Skeletal muscle satellite cell (primary cell): ENCODE measurements at regions not wholly inside any gene's neighbourhood (a gene's known extent, or its start where the extent isn't known, plus 50 kb on each side); places are given as distances from the start of the nearest gene placed in this dataset.

Experiments used
- H3K27me3 ChIP-seq: 2 replicates; pipeline ENCODE4 v1.7.0; 2013; ENCODE audit warnings: low read length; ENCODE audit not compliant: control insufficient read depth, insufficient read depth
- H3K36me3 ChIP-seq: 2 replicates; pipeline ENCODE4 v1.7.0; 2013; ENCODE audit warnings: mild to moderate bottlenecking, control low read depth, low read length; ENCODE audit not compliant: insufficient read depth
- H3K4me1 ChIP-seq: 2 replicates; pipeline ENCODE4 v1.7.0; 2013; ENCODE audit warnings: low read length; ENCODE audit not compliant: control insufficient read depth, insufficient read depth
- H3K4me2 ChIP-seq: 2 replicates; pipeline ENCODE4 v1.7.0; 2013; ENCODE audit warnings: mild to moderate bottlenecking, low read length
- H3K4me3 ChIP-seq: 2 replicates; pipeline ENCODE4 v1.7.0; 2013; ENCODE audit warnings: low read length
- H3K9ac ChIP-seq: 2 replicates; pipeline ENCODE4 v1.7.0; 2013; ENCODE audit warnings: mild to moderate bottlenecking, low read depth, low read length, moderate library complexity
- H3K9me3 ChIP-seq: replicated peaks from 2 replicates; pipeline ENCODE4 v1.7.0; 2013; ENCODE audit warnings: mild to moderate bottlenecking, control low read depth, low read length

GRCh38 chr18:22505141-22505591 lies 87.5 kb upstream of the CTAGE1 start:
- Histone ChIP-seq H3K4me1 (no peaks in the 10 kb centered on the region), H3K9me3 (no peaks in the 10 kb centered on the region), H3K4me3 (no peak overlapping the region), H3K27me3 (no peaks in the 10 kb centered on the region), H3K9ac (no peak overlapping the region), H3K36me3 (no peaks in the 10 kb centered on the region), H3K4me2 (no peak overlapping the region)

- H3K9me3 ChIP-seq, result no peaks in the 10 kb centered on the region
- no peaks in the 10 kb centered on the region for H3K27me3 ChIP-seq
- no peak overlapping the region for H3K9ac ChIP-seq
- no peak overlapping the region for H3K4me2 ChIP-seq
- H3K4me1 ChIP-seq, result no peaks in the 10 kb centered on the region
- no peak overlapping the region for H3K4me3 ChIP-seq
- no peaks in the 10 kb centered on the region for H3K36me3 ChIP-seq
Measured at GRCh38 chr18:22507055-22507454, 89.3 kb upstream of the CTAGE1 start.

GRCh38 chr18:22509423-22509822 lies 91.7 kb upstream of the CTAGE1 start:
- no peaks in the 10 kb centered on the region for H3K36me3 ChIP-seq
- no peaks in the 10 kb centered on the region for H3K27me3 ChIP-seq
- H3K9me3 ChIP-seq, result no peaks in the 10 kb centered on the region

GRCh38 chr18:22510697-22511096 lies 93.0 kb upstream of the CTAGE1 start:
- Histone ChIP-seq H3K4me3 (no peak overlapping the region), H3K4me2 (no peak overlapping the region), H3K9ac (no peak overlapping the region), H3K36me3 (no peaks in the 10 kb centered on the region), H3K4me1 (no peaks in the 10 kb centered on the region), H3K27me3 (no peaks in the 10 kb centered on the region), H3K9me3 (no peaks in the 10 kb centered on the region)

More at GRCh38 chr18:22509423-22509822, 91.7 kb upstream of the CTAGE1 start:
- Histone ChIP-seq H3K4me2 (no peak overlapping the region), H3K9ac (no peak overlapping the region), H3K4me3 (no peak overlapping the region), H3K4me1 (no peaks in the 10 kb centered on the region)

- H3K36me3 ChIP-seq, result no peaks in the 10 kb centered on the region
- H3K27me3 ChIP-seq, result no peaks in the 10 kb centered on the region
- H3K4me2 ChIP-seq, result no peak overlapping the region
- no peak overlapping the region for H3K4me3 ChIP-seq
- H3K9me3 ChIP-seq, result no peaks in the 10 kb centered on the region
- no peak overlapping the region for H3K9ac ChIP-seq
- no peaks in the 10 kb centered on the region for H3K4me1 ChIP-seq
Measured at GRCh38 chr18:22513721-22514481, 96.2 kb upstream of the CTAGE1 start.

- Histone ChIP-seq H3K4me2 (no peak overlapping the region), H3K4me3 (no peak overlapping the region), H3K9me3 (no peaks in the 10 kb centered on the region), H3K9ac (no peak overlapping the region), H3K4me1 (no peaks in the 10 kb centered on the region), H3K36me3 (no peaks in the 10 kb centered on the region), H3K27me3 (no peaks in the 10 kb centered on the region)
Measured at GRCh38 chr18:22514655-22515054, 96.9 kb upstream of the CTAGE1 start.

GRCh38 chr18:22515250-22515649 lies 97.5 kb upstream of the CTAGE1 start:
- Histone ChIP-seq H3K4me1 (no peaks in the 10 kb centered on the region), H3K36me3 (no peaks in the 10 kb centered on the region), H3K9ac (no peak overlapping the region), H3K4me3 (no peak overlapping the region), H3K4me2 (no peak overlapping the region), H3K27me3 (no peaks in the 10 kb centered on the region), H3K9me3 (no peaks in the 10 kb centered on the region)

GRCh38 chr18:22517356-22517755 lies 99.6 kb upstream of the CTAGE1 start:
- Histone ChIP-seq H3K9ac (no peak overlapping the region), H3K4me3 (no peak overlapping the region), H3K4me1 (no peaks in the 10 kb centered on the region), H3K27me3 (no peaks in the 10 kb centered on the region), H3K36me3 (no peaks in the 10 kb centered on the region), H3K4me2 (no peak overlapping the region), H3K9me3 (no peaks in the 10 kb centered on the region)

- no peak overlapping the region for H3K9ac ChIP-seq
- no peaks in the 10 kb centered on the region for H3K4me1 ChIP-seq
- H3K9me3 ChIP-seq, result no peaks in the 10 kb centered on the region
- no peaks in the 10 kb centered on the region for H3K27me3 ChIP-seq
- H3K36me3 ChIP-seq, result no peaks in the 10 kb centered on the region
- no peak overlapping the region for H3K4me3 ChIP-seq
- no peak overlapping the region for H3K4me2 ChIP-seq
Measured at GRCh38 chr18:22521026-22521707, 103.5 kb upstream of the CTAGE1 start.

- Histone ChIP-seq H3K9ac (no peak overlapping the region), H3K4me3 (no peak overlapping the region), H3K27me3 (no peaks in the 10 kb centered on the region), H3K9me3 (no peaks in the 10 kb centered on the region), H3K4me2 (no peak overlapping the region), H3K36me3 (no peaks in the 10 kb centered on the region), H3K4me1 (no peaks in the 10 kb centered on the region)
Measured at GRCh38 chr18:22523481-22523880, 105.8 kb upstream of the CTAGE1 start.

- Histone ChIP-seq H3K4me2 (no peak overlapping the region), H3K36me3 (no peaks in the 10 kb centered on the region), H3K9me3 (no peaks in the 10 kb centered on the region), H3K9ac (no peak overlapping the region), H3K4me3 (no peak overlapping the region), H3K27me3 (no peaks in the 10 kb centered on the region), H3K4me1 (no peaks in the 10 kb centered on the region)
Measured at GRCh38 chr18:22524783-22525182, 107.1 kb upstream of the CTAGE1 start.

- Histone ChIP-seq H3K9ac (no peak overlapping the region), H3K4me3 (no peak overlapping the region), H3K4me1 (no peaks in the 10 kb centered on the region), H3K27me3 (no peaks in the 10 kb centered on the region), H3K36me3 (no peaks in the 10 kb centered on the region), H3K9me3 (no peaks in the 10 kb centered on the region), H3K4me2 (no peak overlapping the region)
Measured at GRCh38 chr18:22525313-22525712, 107.6 kb upstream of the CTAGE1 start.
